ENCODE measurements at regions not wholly inside any gene's neighbourhood (a gene's known extent, or its start where the extent isn't known, plus 50 kb on each side); places are given as distances from the start of the nearest gene placed in this dataset.

GRCh38 chr4:136571315-136571714, 961.0 kb downstream of the PCDH18 start:
- CTCF ChIA-PET, result no interaction called here

More at GRCh38 chr4:136571315-136571714, 961.0 kb downstream of the PCDH18 start:
- Histone ChIP-seq H3K9ac (ENCODE audit: low read length) (no peak overlapping the region), H3K36me3 (ENCODE audit: control insufficient read depth in 1 of 2, insufficient read depth in 2 of 2, low read length in 2 of 2) (no peaks in the 10 kb centered on the region), H4K20me1 (ENCODE audit: insufficient read depth) (no peaks in the 10 kb centered on the region), H3K9me3 (ENCODE audit: control insufficient read depth in 1 of 2, insufficient read depth in 1 of 2, low read depth in 1 of 2, low read length in 2 of 2) (no peaks in the 10 kb centered on the region), H3K4me1 (ENCODE audit: control insufficient read depth in 1 of 2, insufficient read depth in 2 of 2, low read length in 2 of 2) (no peaks in the 10 kb centered on the region), H3K79me2 (ENCODE audit: insufficient read depth, low read length) (no peaks in the 10 kb centered on the region), H3K4me3 (replicated peaks in 1 of 2; ENCODE audit: low read depth in 1 of 2, low read length in 2 of 2) (no peak overlapping the region), H3K4me2 (ENCODE audit: low read length) (no peak overlapping the region), H3K27ac (ENCODE audit: low read depth, low read length) (no peak overlapping the region), H3K9me2 (ENCODE audit: insufficient read depth) (no peaks in the 10 kb centered on the region), H3K27me3 (ENCODE audit: insufficient read depth, low read length) (no peaks in the 10 kb centered on the region), H2AFZ (ENCODE audit: low read depth, low read length, poor library complexity, severe bottlenecking) (no peak overlapping the region)
- no peak for TF ChIP-seq ATF3 (IDR thresholded peaks at IDR 0.05)
- no peak for TF ChIP-seq TCF7L2 (IDR thresholded peaks at IDR 0.05; ENCODE audit: borderline replicate concordance, extremely low read depth, insufficient read depth, insufficient read length)
- no peak for TF ChIP-seq JUND (IDR thresholded peaks at IDR 0.05)
- TF ChIP-seq YY1 (IDR thresholded peaks at IDR 0.05; ENCODE audit: extremely low read depth, insufficient replicate concordance, low read depth, low read length), result no peak
- no peak for TF ChIP-seq ZFX (IDR thresholded peaks at IDR 0.05)
- TF ChIP-seq CTCF (IDR thresholded peaks at IDR 0.05 in 2 of 3, conservative IDR thresholded peaks at IDR 0.05 in 1 of 3; ENCODE audit: borderline replicate concordance in 1 of 3, insufficient read depth in 1 of 3, low read depth in 2 of 3, low read length in 2 of 3), result no peak
- no peak for TF ChIP-seq MAX (IDR thresholded peaks at IDR 0.05)
- TF ChIP-seq CBX3 (IDR thresholded peaks at IDR 0.05; ENCODE audit: low read depth), result no peak
- no peak for TF ChIP-seq POLR2A (IDR thresholded peaks at IDR 0.05; ENCODE audit: borderline replicate concordance, extremely low read depth, insufficient read depth, insufficient read length)
- no peak for TF ChIP-seq POLR2AphosphoS5 (IDR thresholded peaks at IDR 0.05; ENCODE audit: low read depth, low read length)
- no peak for TF ChIP-seq CEBPB (IDR thresholded peaks at IDR 0.05; ENCODE audit: low read depth)
- TF ChIP-seq REST (IDR thresholded peaks at IDR 0.05; ENCODE audit: low read depth), result no peak
- TF ChIP-seq EGR1 (IDR thresholded peaks at IDR 0.05; ENCODE audit: low read depth), result no peak
- ChIA-PET RAD21 (ENCODE audit: low non-redundant PET in 1 of 2, low total read pairs in 2 of 2, uncharacterized antibody in 2 of 2, unreplicated experiment in 2 of 2) (no interaction called here), POLR2A (no interaction called here)
- DNase-seq (ENCODE audit: low read depth, low spot score), result no peak
- no peak for ATAC-seq
- no TSS peak for BruUV-seq (replicated peaks)
- intact Hi-C loops (cut with micrococcal nuclease), result no loop called here

Data from HCT116 (cell line).